ENCODE measurements at regions not wholly inside any gene's neighbourhood (a gene's known extent, or its start where the extent isn't known, plus 50 kb on each side); places are given as distances from the start of the nearest gene placed in this dataset.
"Not testable (repeated sequence)": the region's sequence is repeated elsewhere in the genome, so short reads cannot be mapped to it uniquely, and the experiment has no call there.

GRCh38 chrX:139332441-139332840 is 198.1 kb upstream of the F9 start:
- Histone ChIP-seq H3K27me3 (ENCODE audit: insufficient read depth, poor library complexity, severe bottlenecking) (no peaks in the 10 kb centered on the region), H3K27ac (replicated peaks) (no peak overlapping the region), H3K4me3 (replicated peaks; ENCODE audit: insufficient read depth, low read length) (no peak overlapping the region)
- no peak for TF ChIP-seq POLR2AphosphoS5 (IDR thresholded peaks at IDR 0.05; ENCODE audit: low read depth)
- no peak for TF ChIP-seq SPI1 (IDR thresholded peaks at IDR 0.05; ENCODE audit: borderline replicate concordance, low read depth)
- no peak for TF ChIP-seq CTCF (IDR thresholded peaks at IDR 0.05; ENCODE audit: insufficient read depth, low read length)
- TF ChIP-seq REST (IDR thresholded peaks at IDR 0.05; ENCODE audit: insufficient replicate concordance, low read depth) = no peak
- TF ChIP-seq GABPA (IDR thresholded peaks at IDR 0.05; ENCODE audit: low read depth) = no peak
- DNase-seq (ENCODE audit: low read depth in 1 of 2, low spot score in 1 of 2) = no peak

GRCh38 chrX:139327355-139327754 is 203.2 kb upstream of the F9 start:
- Histone ChIP-seq H3K27ac (replicated peaks) (no peak overlapping the region), H3K27me3 (ENCODE audit: insufficient read depth, poor library complexity, severe bottlenecking) (no peaks in the 10 kb centered on the region), H3K4me3 (replicated peaks; ENCODE audit: insufficient read depth, low read length) (no peak overlapping the region)
- DNase-seq (ENCODE audit: low read depth in 1 of 2, low spot score in 1 of 2) = no peak
- TF ChIP-seq POLR2AphosphoS5 (IDR thresholded peaks at IDR 0.05; ENCODE audit: low read depth) = no peak
- no peak for TF ChIP-seq GABPA (IDR thresholded peaks at IDR 0.05; ENCODE audit: low read depth)
- TF ChIP-seq SPI1 (IDR thresholded peaks at IDR 0.05; ENCODE audit: borderline replicate concordance, low read depth) = no peak
- no peak for TF ChIP-seq CTCF (IDR thresholded peaks at IDR 0.05; ENCODE audit: insufficient read depth, low read length)
- no peak for TF ChIP-seq REST (IDR thresholded peaks at IDR 0.05; ENCODE audit: insufficient replicate concordance, low read depth)

- Histone ChIP-seq H3K4me3 (replicated peaks; ENCODE audit: insufficient read depth, low read length) (no peak overlapping the region), H3K27me3 (ENCODE audit: insufficient read depth, poor library complexity, severe bottlenecking) (no peaks in the 10 kb centered on the region), H3K27ac (replicated peaks) (no peak overlapping the region)
- TF ChIP-seq POLR2AphosphoS5 (IDR thresholded peaks at IDR 0.05; ENCODE audit: low read depth) (no peak), GABPA (IDR thresholded peaks at IDR 0.05; ENCODE audit: low read depth) (no peak), CTCF (IDR thresholded peaks at IDR 0.05; ENCODE audit: insufficient read depth, low read length) (no peak), REST (IDR thresholded peaks at IDR 0.05; ENCODE audit: insufficient replicate concordance, low read depth) (no peak), SPI1 (IDR thresholded peaks at IDR 0.05; ENCODE audit: borderline replicate concordance, low read depth) (no peak)
- DNase-seq (ENCODE audit: low read depth in 1 of 2, low spot score in 1 of 2) = no peak
Observed at GRCh38 chrX:139324756-139325155, 205.8 kb upstream of the F9 start.

GRCh38 chrX:139320661-139321354 is 209.7 kb upstream of the F9 start:
- not testable (repeated sequence) for DNase-seq (ENCODE audit: low read depth in 1 of 2, low spot score in 1 of 2); H3K27ac ChIP-seq (replicated peaks); H3K27me3 ChIP-seq (ENCODE audit: insufficient read depth, poor library complexity, severe bottlenecking); H3K4me3 ChIP-seq (replicated peaks; ENCODE audit: insufficient read depth, low read length)

GRCh38 chrX:139306675-139307074 is 223.9 kb upstream of the F9 start:
- H3K4me3 ChIP-seq (replicated peaks; ENCODE audit: insufficient read depth, low read length); H3K27ac ChIP-seq (replicated peaks); DNase-seq (ENCODE audit: low read depth in 1 of 2, low spot score in 1 of 2); H3K27me3 ChIP-seq (ENCODE audit: insufficient read depth, poor library complexity, severe bottlenecking): not testable (repeated sequence)

All from HL-60 (cell line).